CD4-positive, alpha-beta T cell (primary cell): ENCODE measurements at regions not wholly inside any gene's neighbourhood (a gene's known extent, or its start where the extent isn't known, plus 50 kb on each side); places are given as distances from the start of the nearest gene placed in this dataset.

ENCODE experiments used
- ATAC-seq: fragments of 200-7000 bp; cut with Tn5 transposase; one replicate; pipeline ENCODE4 v1.10.0; 2022; ENCODE audit warnings: mild to moderate bottlenecking; ENCODE audit not compliant: poor library complexity
- CTCF ChIA-PET: fragments of 350-600 bp; sonication (Branson Sonifier 250); formaldehyde crosslinking; loops from one replicate; lab custom pipeline; 2021; ENCODE audit warnings: antibody characterized with exemption, inconsistent platforms; lab: Charles Lee
- POLR2A ChIA-PET: fragments of 350-600 bp; sonication (Branson Sonifier 250); formaldehyde crosslinking; loops from one replicate; lab custom pipeline; 2021; ENCODE audit warnings: antibody characterized with exemption, inconsistent platforms; lab: Charles Lee
- DNase-seq, 14 experiments: peaks; one replicate each; pipeline ENCODE4 v3.0.0-alpha.2; 2013 to 2020; ENCODE audit warnings: mixed read lengths in 2 of 14
- H3K27ac ChIP-seq, 2 donors: one replicate each; pipeline versions ENCODE4 v1.5.1 to v1.7.0; 2013; ENCODE audit warnings: low read length in 2 of 2, low read depth in 1 of 2, mild to moderate bottlenecking in 1 of 2
- H3K27me3 ChIP-seq, 2 experiments: 1 replicate in 1 of 2; 2 replicates in 1 of 2; pipeline versions ENCODE4 v1.6.1 to v1.7.0; 2013; ENCODE audit warnings: low read length in 2 of 2, control low read depth in 1 of 2, mild to moderate bottlenecking in 1 of 2, moderate library complexity in 1 of 2; ENCODE audit not compliant: insufficient read depth in 2 of 2, control insufficient read depth in 1 of 2
- H3K36me3 ChIP-seq: one replicate; pipeline ENCODE4 v1.6.1; 2013; ENCODE audit warnings: low read length, control low read depth; ENCODE audit not compliant: insufficient read depth
- H3K4me1 ChIP-seq: one replicate; pipeline ENCODE4 v1.6.1; 2013; ENCODE audit warnings: low read length, control low read depth; ENCODE audit not compliant: insufficient read depth
- H3K4me3 ChIP-seq: one replicate; pipeline ENCODE4 v1.5.1; 2013; ENCODE audit warnings: mild to moderate bottlenecking, low read length, moderate library complexity
- H3K9me3 ChIP-seq, 2 experiments: 1 replicate in 1 of 2; 2 replicates in 1 of 2; pipeline versions ENCODE4 v1.6.1 to v1.7.0; 2013; ENCODE audit warnings: low read length in 2 of 2, mild to moderate bottlenecking in 2 of 2, control low read depth in 1 of 2, moderate library complexity in 1 of 2; ENCODE audit not compliant: control insufficient read depth in 1 of 2, insufficient read depth in 1 of 2
- H3K27ac Mint-ChIP-seq: one replicate; pipeline ENCODE4 v1.8.0; 2020; ENCODE audit warnings: mixed read lengths
- H3K27me3 Mint-ChIP-seq: one replicate; pipeline ENCODE4 v1.8.0; 2021; ENCODE audit warnings: mixed read lengths
- H3K36me3 Mint-ChIP-seq: one replicate; pipeline ENCODE4 v1.8.0; 2021; ENCODE audit warnings: low read depth, mixed read lengths
- H3K4me1 Mint-ChIP-seq: one replicate; pipeline ENCODE4 v1.8.0; 2021; ENCODE audit warnings: low read depth, mixed read lengths
- H3K4me3 Mint-ChIP-seq: one replicate; pipeline ENCODE4 v1.8.0; 2020; ENCODE audit warnings: mild to moderate bottlenecking, mixed read lengths
- H3K9me3 Mint-ChIP-seq: one replicate; pipeline ENCODE4 v1.8.0; 2020; ENCODE audit warnings: mixed read lengths
- intact Hi-C, 2 experiments: fragments of 100-400 bp; cut with DNase I in 1 of 2; cut with micrococcal nuclease in 1 of 2; formaldehyde crosslinking; loops; one replicate each; pipeline versions ENCODE4 v1.15.1 to v1.9.0; 2023 to 2025; cut with DNase I, micrococcal nuclease
- TF ChIP-seq, protein P1 (sequence below): fragments of 200-600 bp; IDR thresholded peaks from one replicate; pipeline ENCODE4 v1.8.0; 2022; ENCODE audit warnings: antibody characterized with exemption, mild to moderate bottlenecking

GRCh38 chr1:198018529-198018928 is 101.4 kb downstream of the LHX9 start:
- POLR2A ChIA-PET, result no interaction called here
- H3K4me1 ChIP-seq, result no peaks in the 10 kb centered on the region
- no peaks in the 10 kb centered on the region for H3K9me3 ChIP-seq
- no peak overlapping the region for H3K27ac ChIP-seq
- H3K36me3 ChIP-seq, result no peaks in the 10 kb centered on the region
- CTCF ChIA-PET, result no interaction called here
- DNase-seq (no peak), ATAC-seq (no peak)
- Mint-ChIP-seq H3K27ac (no peak overlapping the region), H3K4me3 (no peak overlapping the region), H3K4me1 (no peaks in the 10 kb centered on the region), H3K36me3 (no peaks in the 10 kb centered on the region), H3K9me3 (no peaks in the 10 kb centered on the region), H3K27me3 (no peaks in the 10 kb centered on the region)
- TF ChIP-seq, protein P1, sequence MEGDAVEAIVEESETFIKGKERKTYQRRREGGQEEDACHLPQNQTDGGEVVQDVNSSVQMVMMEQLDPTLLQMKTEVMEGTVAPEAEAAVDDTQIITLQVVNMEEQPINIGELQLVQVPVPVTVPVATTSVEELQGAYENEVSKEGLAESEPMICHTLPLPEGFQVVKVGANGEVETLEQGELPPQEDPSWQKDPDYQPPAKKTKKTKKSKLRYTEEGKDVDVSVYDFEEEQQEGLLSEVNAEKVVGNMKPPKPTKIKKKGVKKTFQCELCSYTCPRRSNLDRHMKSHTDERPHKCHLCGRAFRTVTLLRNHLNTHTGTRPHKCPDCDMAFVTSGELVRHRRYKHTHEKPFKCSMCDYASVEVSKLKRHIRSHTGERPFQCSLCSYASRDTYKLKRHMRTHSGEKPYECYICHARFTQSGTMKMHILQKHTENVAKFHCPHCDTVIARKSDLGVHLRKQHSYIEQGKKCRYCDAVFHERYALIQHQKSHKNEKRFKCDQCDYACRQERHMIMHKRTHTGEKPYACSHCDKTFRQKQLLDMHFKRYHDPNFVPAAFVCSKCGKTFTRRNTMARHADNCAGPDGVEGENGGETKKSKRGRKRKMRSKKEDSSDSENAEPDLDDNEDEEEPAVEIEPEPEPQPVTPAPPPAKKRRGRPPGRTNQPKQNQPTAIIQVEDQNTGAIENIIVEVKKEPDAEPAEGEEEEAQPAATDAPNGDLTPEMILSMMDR, result no peak
- no peaks in the 10 kb centered on the region for H3K27me3 ChIP-seq
- no peak overlapping the region for H3K4me3 ChIP-seq
- intact Hi-C loops, result no loop called here

DNA sequence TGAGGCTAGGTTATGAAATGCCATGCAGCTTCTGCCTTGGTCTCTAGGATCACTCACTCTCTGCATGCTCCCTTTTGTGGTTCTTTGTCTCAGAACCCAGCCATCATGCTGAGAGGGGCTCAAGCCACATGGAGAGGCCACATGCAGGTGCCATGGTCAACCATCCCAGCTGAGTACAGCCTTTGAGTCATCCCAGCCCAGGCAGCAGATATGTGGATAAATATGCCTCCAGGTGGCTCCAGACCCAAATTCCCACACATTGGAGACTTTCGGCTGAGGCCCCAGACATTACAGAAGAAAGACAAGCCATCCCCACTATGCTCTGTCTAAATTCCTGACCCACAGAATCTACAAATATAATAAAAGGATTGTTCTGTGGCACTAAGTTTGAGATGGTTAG is 102.0 kb downstream of the LHX9 start:
- POLR2A ChIA-PET, result no interaction called here

GRCh38 chr1:198024336-198024735 is 107.2 kb downstream of the LHX9 start:
- intact Hi-C loops, result no loop called here
- no peak overlapping the region for H3K27ac ChIP-seq
- no peaks in the 10 kb centered on the region for H3K4me1 Mint-ChIP-seq
- no peak overlapping the region for H3K27ac Mint-ChIP-seq
- H3K9me3 ChIP-seq, result no peaks in the 10 kb centered on the region
- DNase-seq (no peak), ATAC-seq (no peak)
- no peak overlapping the region for H3K4me3 Mint-ChIP-seq
- H3K36me3 ChIP-seq, result no peaks in the 10 kb centered on the region
- H3K9me3 Mint-ChIP-seq, result no peaks in the 10 kb centered on the region
- ChIA-PET CTCF (no interaction called here), POLR2A (interaction anchor here (0.5 kb wide), 1 partner anchor 1148 kb away, joined by 3 read pairs; no protein-coding TSS in a partner anchor)
- TF ChIP-seq, protein P1, result no peak
- H3K4me1 ChIP-seq, result no peaks in the 10 kb centered on the region
- no peak overlapping the region for H3K4me3 ChIP-seq
- no peaks in the 10 kb centered on the region for H3K36me3 Mint-ChIP-seq
- peaks cover under 1% of the 10 kb centered on the region for H3K27me3 Mint-ChIP-seq
- H3K27me3 ChIP-seq, result no peaks in the 10 kb centered on the region

More for the DNA sequence above, 102.0 kb downstream of the LHX9 start:
- Mint-ChIP-seq H3K9me3 (no peaks in the 10 kb centered on the region), H3K4me1 (no peaks in the 10 kb centered on the region), H3K4me3 (no peak overlapping the region), H3K27ac (no peak overlapping the region), H3K36me3 (no peaks in the 10 kb centered on the region), H3K27me3 (no peaks in the 10 kb centered on the region)
- H3K27me3 ChIP-seq, result no peaks in the 10 kb centered on the region
- TF ChIP-seq, protein P1, result no peak
- intact Hi-C loops, result no loop called here
- no peak for DNase-seq
- no peaks in the 10 kb centered on the region for H3K9me3 ChIP-seq
- no peak overlapping the region for H3K4me3 ChIP-seq
- no peaks in the 10 kb centered on the region for H3K36me3 ChIP-seq
- no peak overlapping the region for H3K27ac ChIP-seq
- no peak for ATAC-seq
- no peaks in the 10 kb centered on the region for H3K4me1 ChIP-seq
- CTCF ChIA-PET, result no interaction called here
